Hepatocyte (in vitro differentiated cells): ENCODE measurements at regions not wholly inside any gene's neighbourhood (a gene's known extent, or its start where the extent isn't known, plus 50 kb on each side); places are given as distances from the start of the nearest gene placed in this dataset.
"Not testable (repeated sequence)": the region's sequence is repeated elsewhere in the genome, so short reads cannot be mapped to it uniquely, and the experiment has no call there.

Experiments used
- EZH2 ChIP-seq: fragments of 200-600 bp; sonication (generic); IDR thresholded peaks from 2 replicates; pipeline ENCODE4 v1.6.1; 2016; ENCODE audit warnings: antibody characterized with exemption, mild to moderate bottlenecking, borderline replicate concordance
- TF ChIP-seq, protein P1 (sequence below): fragments of 200-600 bp; sonication (generic); IDR thresholded peaks from 2 replicates; pipeline ENCODE4 v1.5.1; 2016; ENCODE audit warnings: antibody characterized with exemption, mild to moderate bottlenecking; ENCODE audit not compliant: poor library complexity

DNA sequence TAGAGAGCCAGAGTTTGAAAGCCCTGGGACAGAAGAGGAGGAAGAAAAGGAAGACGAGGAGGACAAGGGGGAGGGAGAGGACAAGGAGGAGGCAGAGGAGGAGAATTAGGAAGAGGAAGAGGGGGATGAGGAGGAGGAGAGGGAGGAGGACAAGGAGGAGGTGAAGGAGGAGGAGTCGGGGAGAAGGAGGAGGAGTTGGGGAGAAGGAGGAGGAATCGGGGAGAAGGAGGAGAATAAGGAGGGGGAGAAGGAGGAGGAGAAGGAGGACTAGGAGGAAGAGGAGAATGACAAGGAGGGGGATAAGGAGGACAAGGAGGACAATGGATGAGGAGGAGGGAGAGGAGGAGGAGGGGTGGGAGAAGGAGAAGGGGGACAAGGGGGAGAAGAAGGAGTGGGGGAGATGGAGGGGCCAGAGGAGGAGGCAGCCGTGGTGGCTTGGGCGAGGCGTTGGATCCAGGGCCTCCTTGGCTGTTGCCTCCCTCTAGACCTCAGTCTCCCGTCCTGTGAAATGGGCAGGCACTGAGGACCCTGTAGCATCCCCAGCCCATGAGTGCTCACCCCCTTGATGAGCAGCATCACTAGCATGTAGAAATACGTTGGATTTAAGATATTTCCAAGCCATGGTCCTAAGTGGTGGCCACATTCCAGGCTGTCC, 179.6 kb downstream of the LMLN start:
- TF ChIP-seq, protein P1, sequence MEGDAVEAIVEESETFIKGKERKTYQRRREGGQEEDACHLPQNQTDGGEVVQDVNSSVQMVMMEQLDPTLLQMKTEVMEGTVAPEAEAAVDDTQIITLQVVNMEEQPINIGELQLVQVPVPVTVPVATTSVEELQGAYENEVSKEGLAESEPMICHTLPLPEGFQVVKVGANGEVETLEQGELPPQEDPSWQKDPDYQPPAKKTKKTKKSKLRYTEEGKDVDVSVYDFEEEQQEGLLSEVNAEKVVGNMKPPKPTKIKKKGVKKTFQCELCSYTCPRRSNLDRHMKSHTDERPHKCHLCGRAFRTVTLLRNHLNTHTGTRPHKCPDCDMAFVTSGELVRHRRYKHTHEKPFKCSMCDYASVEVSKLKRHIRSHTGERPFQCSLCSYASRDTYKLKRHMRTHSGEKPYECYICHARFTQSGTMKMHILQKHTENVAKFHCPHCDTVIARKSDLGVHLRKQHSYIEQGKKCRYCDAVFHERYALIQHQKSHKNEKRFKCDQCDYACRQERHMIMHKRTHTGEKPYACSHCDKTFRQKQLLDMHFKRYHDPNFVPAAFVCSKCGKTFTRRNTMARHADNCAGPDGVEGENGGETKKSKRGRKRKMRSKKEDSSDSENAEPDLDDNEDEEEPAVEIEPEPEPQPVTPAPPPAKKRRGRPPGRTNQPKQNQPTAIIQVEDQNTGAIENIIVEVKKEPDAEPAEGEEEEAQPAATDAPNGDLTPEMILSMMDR, result not testable (repeated sequence)
- not testable (repeated sequence) for TF ChIP-seq EZH2
